Liver (tissue), 8 donors: ENCODE measurements at regions not wholly inside any gene's neighbourhood (a gene's known extent, or its start where the extent isn't known, plus 50 kb on each side); places are given as distances from the start of the nearest gene placed in this dataset.

Experiments
- DNase-seq: peaks from one replicate; pipeline ENCODE4 v3.0.0-alpha.2; 2017; ENCODE audit warnings: low spot score
- H3K27ac ChIP-seq, 2 donors: one replicate each; pipeline ENCODE4 v1.7.0; 2013; ENCODE audit warnings: inconsistent platforms in 2 of 2, low read length in 2 of 2, control low read depth in 1 of 2, low read depth in 1 of 2, mild to moderate bottlenecking in 1 of 2
- H3K27me3 ChIP-seq, 4 donors: one replicate each; pipeline versions ENCODE4 v1.6.1 to v1.7.0; 2013; ENCODE audit warnings: low read length in 3 of 4, inconsistent platforms in 1 of 4, mild to moderate bottlenecking in 1 of 4, moderate library complexity in 1 of 4; ENCODE audit not compliant: control insufficient read depth in 4 of 4, insufficient read depth in 4 of 4
- H3K36me3 ChIP-seq, 4 donors: one replicate each; pipeline versions ENCODE4 v1.6.1 to v1.7.0; 2013; ENCODE audit warnings: low read length in 3 of 4, mild to moderate bottlenecking in 3 of 4, low read depth in 1 of 4, moderate library complexity in 1 of 4; ENCODE audit not compliant: control insufficient read depth in 4 of 4, insufficient read depth in 3 of 4
- H3K4me1 ChIP-seq, 4 donors: one replicate each; pipeline versions ENCODE4 v1.6.1 to v1.7.0; 2013; ENCODE audit warnings: low read length in 3 of 4, mild to moderate bottlenecking in 3 of 4, moderate library complexity in 1 of 4; ENCODE audit not compliant: control insufficient read depth in 4 of 4, insufficient read depth in 4 of 4
- H3K4me3 ChIP-seq, 3 donors: one replicate each; pipeline versions ENCODE4 v1.6.1 to v1.7.0; 2013; ENCODE audit warnings: low read length in 3 of 3, control low read depth in 1 of 3, low read depth in 1 of 3, mild to moderate bottlenecking in 1 of 3
- H3K9ac ChIP-seq, 2 donors: one replicate each; pipeline ENCODE4 v1.7.0; 2013; ENCODE audit warnings: low read length in 2 of 2, mild to moderate bottlenecking in 2 of 2, moderate library complexity in 2 of 2, control low read depth in 1 of 2, low read depth in 1 of 2
- H3K9me3 ChIP-seq, 4 donors: one replicate each; pipeline versions ENCODE4 v1.6.1 to v1.7.0; 2013; ENCODE audit warnings: low read length in 3 of 4; ENCODE audit not compliant: control insufficient read depth in 4 of 4
- EGR1 ChIP-seq, 2 donors: IDR thresholded peaks; 2 replicates each; pipeline ENCODE4 v1.6.1; 2016 to 2018; ENCODE audit warnings: antibody characterized with exemption in 2 of 2, low read depth in 2 of 2
- FOXA1 ChIP-seq: IDR thresholded peaks from 2 replicates; pipeline ENCODE4 v1.6.1; 2016; ENCODE audit warnings: antibody characterized with exemption
- FOXA2 ChIP-seq: IDR thresholded peaks from 2 replicates; pipeline ENCODE4 v1.6.1; 2016; ENCODE audit warnings: antibody characterized with exemption
- GABPA ChIP-seq, 2 donors: IDR thresholded peaks in 1 of 2; conservative IDR thresholded peaks in 1 of 2; 2 replicates each; pipeline ENCODE4 v1.6.1; 2016; ENCODE audit warnings: antibody characterized with exemption in 2 of 2, mild to moderate bottlenecking in 1 of 2, moderate library complexity in 1 of 2
- HNF4A ChIP-seq, 2 donors: conservative IDR thresholded peaks; 2 replicates each; pipeline ENCODE4 v1.6.1; 2016; ENCODE audit warnings: antibody characterized with exemption in 2 of 2, mild to moderate bottlenecking in 2 of 2
- HNF4G ChIP-seq: IDR thresholded peaks from 2 replicates; pipeline ENCODE4 v1.6.1; 2016; ENCODE audit warnings: antibody characterized with exemption
- JUND ChIP-seq, 2 donors: IDR thresholded peaks; 2 replicates each; pipeline ENCODE4 v1.6.1; 2016; ENCODE audit warnings: antibody characterized with exemption in 2 of 2
- NR2F2 ChIP-seq: IDR thresholded peaks from 2 replicates; pipeline ENCODE4 v1.6.1; 2016; ENCODE audit warnings: antibody characterized with exemption
- RAD21 ChIP-seq, 2 donors: IDR thresholded peaks; 2 replicates each; pipeline ENCODE4 v1.6.1; 2016; ENCODE audit warnings: antibody characterized with exemption in 2 of 2, mild to moderate bottlenecking in 2 of 2
- RXRA ChIP-seq, 2 donors: IDR thresholded peaks; 2 replicates each; pipeline ENCODE4 v1.6.1; 2017 to 2018; ENCODE audit warnings: antibody characterized with exemption in 2 of 2, mild to moderate bottlenecking in 1 of 2
- SP1 ChIP-seq: IDR thresholded peaks from 2 replicates; pipeline ENCODE4 v1.6.1; 2018; ENCODE audit warnings: antibody characterized with exemption, mild to moderate bottlenecking
- TAF1 ChIP-seq: conservative IDR thresholded peaks from 2 replicates; pipeline ENCODE4 v1.6.1; 2016; ENCODE audit warnings: antibody characterized with exemption, mild to moderate bottlenecking
- YY1 ChIP-seq: IDR thresholded peaks from 2 replicates; pipeline ENCODE4 v1.6.1; 2016; ENCODE audit warnings: antibody characterized with exemption, mild to moderate bottlenecking
- WGBS: extraction: QIAGEN DNeasy Blood & Tissue Kit; methylation state at CpG from one replicate; pipeline ENCODE4 v1.1.7; 2013; 5-methylcytosine and 5-hydroxymethylcytosine counted together
- TF ChIP-seq, protein P1 (sequence below): IDR thresholded peaks from 2 replicates; pipeline ENCODE4 v1.6.1; 2016; ENCODE audit warnings: antibody characterized with exemption
- TF ChIP-seq, protein P2 (sequence below): IDR thresholded peaks from 2 replicates; pipeline ENCODE4 v1.6.1; 2016; ENCODE audit warnings: antibody characterized with exemption
- TF ChIP-seq, protein P3 (sequence below): fragments of 150-350 bp; IDR thresholded peaks from 2 replicates; pipeline ENCODE4 v1.5.1; 2017; ENCODE audit warnings: improper control_type of control experiment, low read depth, low read length; ENCODE audit not compliant: missing input control
- TF ChIP-seq, protein P4 (sequence below): IDR thresholded peaks from 2 replicates; pipeline ENCODE4 v1.6.1; 2016; ENCODE audit warnings: antibody characterized with exemption
- TF ChIP-seq, protein P5 (sequence below): IDR thresholded peaks from 2 replicates; pipeline ENCODE4 v1.6.1; 2016; ENCODE audit warnings: antibody characterized with exemption, mild to moderate bottlenecking
- donor health status: healthy.
- donor health status: healthy.
- donor health status: healthy.
- donor health status: healthy.
- donor health status: healthy.

DNA sequence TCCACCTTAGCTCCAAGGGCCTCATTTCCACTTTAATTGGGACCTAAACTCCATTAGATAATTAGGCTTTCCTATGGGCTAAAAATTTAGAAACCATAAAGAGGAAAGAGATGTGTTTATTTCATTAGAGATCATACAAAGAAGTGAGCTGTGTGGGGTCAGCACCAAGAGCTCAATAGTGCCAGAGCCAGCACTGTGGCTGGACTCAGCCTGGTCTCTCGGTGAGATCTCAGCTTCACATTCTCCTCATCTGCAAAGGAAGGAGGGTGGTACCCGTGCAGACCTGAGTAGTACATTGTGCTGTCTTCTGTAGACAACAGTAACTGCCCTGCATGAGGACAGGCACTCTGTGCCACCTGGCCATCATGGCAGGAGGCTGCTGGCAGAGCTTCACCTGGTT lies 136.1 kb upstream of the EPB41L4A start:
- Histone ChIP-seq H3K9me3 (no peaks in the 10 kb centered on the region), H3K4me1 (no peaks in the 10 kb centered on the region), H3K27ac (no peak overlapping the region), H3K27me3 (no peaks in the 10 kb centered on the region), H3K9ac (no peak overlapping the region), H3K4me3 (no peak overlapping the region), H3K36me3 (no peaks in the 10 kb centered on the region)
- DNase-seq, result no peak
- TF ChIP-seq RXRA (IDR thresholded peaks at IDR 0.05), result no peak
- TF ChIP-seq, protein P1, sequence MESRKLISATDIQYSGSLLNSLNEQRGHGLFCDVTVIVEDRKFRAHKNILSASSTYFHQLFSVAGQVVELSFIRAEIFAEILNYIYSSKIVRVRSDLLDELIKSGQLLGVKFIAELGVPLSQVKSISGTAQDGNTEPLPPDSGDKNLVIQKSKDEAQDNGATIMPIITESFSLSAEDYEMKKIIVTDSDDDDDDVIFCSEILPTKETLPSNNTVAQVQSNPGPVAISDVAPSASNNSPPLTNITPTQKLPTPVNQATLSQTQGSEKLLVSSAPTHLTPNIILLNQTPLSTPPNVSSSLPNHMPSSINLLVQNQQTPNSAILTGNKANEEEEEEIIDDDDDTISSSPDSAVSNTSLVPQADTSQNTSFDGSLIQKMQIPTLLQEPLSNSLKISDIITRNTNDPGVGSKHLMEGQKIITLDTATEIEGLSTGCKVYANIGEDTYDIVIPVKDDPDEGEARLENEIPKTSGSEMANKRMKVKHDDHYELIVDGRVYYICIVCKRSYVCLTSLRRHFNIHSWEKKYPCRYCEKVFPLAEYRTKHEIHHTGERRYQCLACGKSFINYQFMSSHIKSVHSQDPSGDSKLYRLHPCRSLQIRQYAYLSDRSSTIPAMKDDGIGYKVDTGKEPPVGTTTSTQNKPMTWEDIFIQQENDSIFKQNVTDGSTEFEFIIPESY, result no peak
- TF ChIP-seq FOXA1, result no peak
- no peak for TF ChIP-seq NR2F2
- no peak for TF ChIP-seq TAF1
- TF ChIP-seq, protein P2, sequence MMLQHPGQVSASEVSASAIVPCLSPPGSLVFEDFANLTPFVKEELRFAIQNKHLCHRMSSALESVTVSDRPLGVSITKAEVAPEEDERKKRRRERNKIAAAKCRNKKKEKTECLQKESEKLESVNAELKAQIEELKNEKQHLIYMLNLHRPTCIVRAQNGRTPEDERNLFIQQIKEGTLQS, result no peak
- no peak for TF ChIP-seq GABPA (IDR thresholded peaks at IDR 0.05 in 1 of 2, conservative IDR thresholded peaks at IDR 0.05 in 1 of 2)
- no peak for TF ChIP-seq HNF4G
- no peak for TF ChIP-seq FOXA2
- TF ChIP-seq, protein P3, sequence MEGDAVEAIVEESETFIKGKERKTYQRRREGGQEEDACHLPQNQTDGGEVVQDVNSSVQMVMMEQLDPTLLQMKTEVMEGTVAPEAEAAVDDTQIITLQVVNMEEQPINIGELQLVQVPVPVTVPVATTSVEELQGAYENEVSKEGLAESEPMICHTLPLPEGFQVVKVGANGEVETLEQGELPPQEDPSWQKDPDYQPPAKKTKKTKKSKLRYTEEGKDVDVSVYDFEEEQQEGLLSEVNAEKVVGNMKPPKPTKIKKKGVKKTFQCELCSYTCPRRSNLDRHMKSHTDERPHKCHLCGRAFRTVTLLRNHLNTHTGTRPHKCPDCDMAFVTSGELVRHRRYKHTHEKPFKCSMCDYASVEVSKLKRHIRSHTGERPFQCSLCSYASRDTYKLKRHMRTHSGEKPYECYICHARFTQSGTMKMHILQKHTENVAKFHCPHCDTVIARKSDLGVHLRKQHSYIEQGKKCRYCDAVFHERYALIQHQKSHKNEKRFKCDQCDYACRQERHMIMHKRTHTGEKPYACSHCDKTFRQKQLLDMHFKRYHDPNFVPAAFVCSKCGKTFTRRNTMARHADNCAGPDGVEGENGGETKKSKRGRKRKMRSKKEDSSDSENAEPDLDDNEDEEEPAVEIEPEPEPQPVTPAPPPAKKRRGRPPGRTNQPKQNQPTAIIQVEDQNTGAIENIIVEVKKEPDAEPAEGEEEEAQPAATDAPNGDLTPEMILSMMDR, result no peak
- no peak for TF ChIP-seq HNF4A (conservative IDR thresholded peaks at IDR 0.05)
- no peak for TF ChIP-seq EGR1 (IDR thresholded peaks at IDR 0.05; ENCODE audit: low read depth in 2 of 2)
- TF ChIP-seq JUND (IDR thresholded peaks at IDR 0.05), result no peak
- no peak for TF ChIP-seq RAD21 (IDR thresholded peaks at IDR 0.05)
- TF ChIP-seq, protein P4, sequence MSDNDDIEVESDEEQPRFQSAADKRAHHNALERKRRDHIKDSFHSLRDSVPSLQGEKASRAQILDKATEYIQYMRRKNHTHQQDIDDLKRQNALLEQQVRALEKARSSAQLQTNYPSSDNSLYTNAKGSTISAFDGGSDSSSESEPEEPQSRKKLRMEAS, result no peak
- no peak for TF ChIP-seq SP1
- TF ChIP-seq, protein P5, sequence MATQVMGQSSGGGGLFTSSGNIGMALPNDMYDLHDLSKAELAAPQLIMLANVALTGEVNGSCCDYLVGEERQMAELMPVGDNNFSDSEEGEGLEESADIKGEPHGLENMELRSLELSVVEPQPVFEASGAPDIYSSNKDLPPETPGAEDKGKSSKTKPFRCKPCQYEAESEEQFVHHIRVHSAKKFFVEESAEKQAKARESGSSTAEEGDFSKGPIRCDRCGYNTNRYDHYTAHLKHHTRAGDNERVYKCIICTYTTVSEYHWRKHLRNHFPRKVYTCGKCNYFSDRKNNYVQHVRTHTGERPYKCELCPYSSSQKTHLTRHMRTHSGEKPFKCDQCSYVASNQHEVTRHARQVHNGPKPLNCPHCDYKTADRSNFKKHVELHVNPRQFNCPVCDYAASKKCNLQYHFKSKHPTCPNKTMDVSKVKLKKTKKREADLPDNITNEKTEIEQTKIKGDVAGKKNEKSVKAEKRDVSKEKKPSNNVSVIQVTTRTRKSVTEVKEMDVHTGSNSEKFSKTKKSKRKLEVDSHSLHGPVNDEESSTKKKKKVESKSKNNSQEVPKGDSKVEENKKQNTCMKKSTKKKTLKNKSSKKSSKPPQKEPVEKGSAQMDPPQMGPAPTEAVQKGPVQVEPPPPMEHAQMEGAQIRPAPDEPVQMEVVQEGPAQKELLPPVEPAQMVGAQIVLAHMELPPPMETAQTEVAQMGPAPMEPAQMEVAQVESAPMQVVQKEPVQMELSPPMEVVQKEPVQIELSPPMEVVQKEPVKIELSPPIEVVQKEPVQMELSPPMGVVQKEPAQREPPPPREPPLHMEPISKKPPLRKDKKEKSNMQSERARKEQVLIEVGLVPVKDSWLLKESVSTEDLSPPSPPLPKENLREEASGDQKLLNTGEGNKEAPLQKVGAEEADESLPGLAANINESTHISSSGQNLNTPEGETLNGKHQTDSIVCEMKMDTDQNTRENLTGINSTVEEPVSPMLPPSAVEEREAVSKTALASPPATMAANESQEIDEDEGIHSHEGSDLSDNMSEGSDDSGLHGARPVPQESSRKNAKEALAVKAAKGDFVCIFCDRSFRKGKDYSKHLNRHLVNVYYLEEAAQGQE, result no peak
- no peak for TF ChIP-seq YY1
- WGBS, result 46% methylated on average over 2 of the region's 2 CpGs
